NT2/D1 (cell line): ENCODE measurements at regions not wholly inside any gene's neighbourhood (a gene's known extent, or its start where the extent isn't known, plus 50 kb on each side); places are given as distances from the start of the nearest gene placed in this dataset.

ENCODE experiments used
- DNase-seq: peaks from one replicate; pipeline ENCODE4 v3.0.0-alpha.2; 2011; ENCODE audit warnings: low read depth, low spot score
- H3K27me3 ChIP-seq: 2 replicates; pipeline ENCODE4 v1.6.0; 2011; ENCODE audit warnings: mild to moderate bottlenecking; ENCODE audit not compliant: insufficient read length, insufficient read depth
- H3K36me3 ChIP-seq: 2 replicates; pipeline ENCODE4 v1.6.1; 2011; ENCODE audit warnings: mild to moderate bottlenecking, low read length, mixed read lengths; ENCODE audit not compliant: insufficient read depth, insufficient read length
- H3K4me1 ChIP-seq: 2 replicates; pipeline ENCODE4 v1.5.1; 2011; ENCODE audit not compliant: insufficient read depth, insufficient read length
- H3K4me3 ChIP-seq: 2 replicates; pipeline ENCODE4 v1.5.1; 2011; ENCODE audit warnings: low read depth; ENCODE audit not compliant: insufficient read length
- H3K9ac ChIP-seq: 2 replicates; pipeline ENCODE4 v1.6.0; 2011; ENCODE audit warnings: low read depth; ENCODE audit not compliant: insufficient read length
- H3K9me3 ChIP-seq: 2 replicates; pipeline ENCODE4 v1.5.1; 2011; ENCODE audit warnings: mild to moderate bottlenecking, low read length; ENCODE audit not compliant: insufficient read depth
- SUZ12 ChIP-seq: IDR thresholded peaks from 2 replicates; pipeline ENCODE4 v1.6.1; 2011; ENCODE audit not compliant: insufficient read length, insufficient read depth; ENCODE audit errors: extremely low read depth
- YY1 ChIP-seq: IDR thresholded peaks from 2 replicates; pipeline ENCODE4 v1.6.1; 2011; ENCODE audit not compliant: insufficient read length, insufficient read depth
- ZNF274 ChIP-seq: IDR thresholded peaks from 2 replicates; pipeline ENCODE4 v1.6.1; 2011; ENCODE audit warnings: mild to moderate bottlenecking, low read depth, low read length

DNA sequence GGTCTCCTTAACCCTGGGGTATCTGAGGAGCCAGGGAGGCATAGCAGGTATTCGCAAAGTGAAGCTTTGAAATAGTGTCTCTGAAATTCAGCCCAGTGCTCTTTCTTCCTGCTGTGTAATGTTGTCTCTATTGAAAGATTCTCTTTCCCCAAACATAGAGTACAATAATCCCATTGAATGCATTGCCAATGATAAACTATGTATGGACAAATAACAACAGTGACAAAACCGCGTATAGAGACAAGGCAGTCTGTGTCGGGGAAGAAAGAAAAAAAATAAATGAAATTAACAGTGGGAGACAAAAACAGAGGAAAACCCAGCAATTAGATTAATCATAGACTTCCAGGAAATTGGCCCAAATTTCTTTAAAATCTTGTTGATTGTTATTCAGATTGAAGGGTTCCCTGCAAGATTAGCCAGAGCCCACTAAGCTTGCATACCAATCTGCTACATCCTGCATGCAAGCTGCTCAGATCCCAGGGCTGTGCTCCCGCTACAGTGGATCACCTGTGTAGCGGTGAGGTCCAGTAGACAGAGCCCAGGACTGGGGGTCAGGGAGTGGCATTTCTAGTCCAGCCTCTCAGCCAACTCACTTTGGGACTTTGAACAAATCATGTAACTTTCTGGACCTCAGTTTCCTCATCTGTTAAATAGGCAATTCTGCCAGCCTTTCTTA, 492.8 kb downstream of the INSC start:
- Histone ChIP-seq H3K27me3 (peaks cover 3% of the 10 kb centered on the region), H3K9ac (no peak overlapping the region), H3K36me3 (no peaks in the 10 kb centered on the region), H3K9me3 (no peaks in the 10 kb centered on the region; the same call in 1 of the 2 replicates), H3K4me1 (no peaks in the 10 kb centered on the region), H3K4me3 (no peak overlapping the region)
- no peak for TF ChIP-seq SUZ12
- no peak for TF ChIP-seq ZNF274
- TF ChIP-seq YY1: no peak
- no peak for DNase-seq

- no peak for DNase-seq
- no peak overlapping the region for H3K9ac ChIP-seq
- H3K9me3 ChIP-seq: no peaks in the 10 kb centered on the region; the same call in 1 of the 2 replicates
- TF ChIP-seq SUZ12 (no peak), ZNF274 (no peak), YY1 (no peak)
- H3K27me3 ChIP-seq: no peaks in the 10 kb centered on the region
- no peaks in the 10 kb centered on the region for H3K4me1 ChIP-seq
- no peaks in the 10 kb centered on the region for H3K36me3 ChIP-seq
- H3K4me3 ChIP-seq: no peak overlapping the region
These were observed 494.7 kb downstream of the INSC start for GRCh38 chr11:15609445-15609844.

DNA sequence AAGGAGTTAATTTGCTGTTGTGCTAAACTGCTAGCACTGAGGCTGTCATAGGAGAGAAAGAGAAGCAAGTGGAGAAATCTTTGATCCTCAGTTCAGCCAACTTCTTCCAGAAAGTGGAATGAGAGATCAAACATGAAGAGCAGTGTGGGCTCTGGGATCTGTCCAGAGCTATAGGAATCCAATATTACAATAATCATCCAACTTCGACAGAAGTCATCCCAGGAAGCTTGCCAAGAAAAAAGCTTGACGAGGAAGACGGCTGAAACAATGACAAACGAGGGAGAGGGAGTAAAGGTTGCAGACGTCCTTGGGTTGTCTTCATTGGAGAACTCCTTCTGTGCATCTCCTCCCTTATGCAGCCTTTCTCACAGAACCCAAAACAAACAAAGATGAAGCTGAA, 496.2 kb downstream of the INSC start:
- Histone ChIP-seq H3K4me1 (no peaks in the 10 kb centered on the region), H3K4me3 (no peak overlapping the region), H3K9me3 (no peaks in the 10 kb centered on the region; the same call in 1 of the 2 replicates), H3K27me3 (no peaks in the 10 kb centered on the region), H3K36me3 (no peaks in the 10 kb centered on the region), H3K9ac (no peak overlapping the region)
- TF ChIP-seq YY1 (no peak), ZNF274 (no peak), SUZ12 (no peak)
- no peak for DNase-seq

DNA sequence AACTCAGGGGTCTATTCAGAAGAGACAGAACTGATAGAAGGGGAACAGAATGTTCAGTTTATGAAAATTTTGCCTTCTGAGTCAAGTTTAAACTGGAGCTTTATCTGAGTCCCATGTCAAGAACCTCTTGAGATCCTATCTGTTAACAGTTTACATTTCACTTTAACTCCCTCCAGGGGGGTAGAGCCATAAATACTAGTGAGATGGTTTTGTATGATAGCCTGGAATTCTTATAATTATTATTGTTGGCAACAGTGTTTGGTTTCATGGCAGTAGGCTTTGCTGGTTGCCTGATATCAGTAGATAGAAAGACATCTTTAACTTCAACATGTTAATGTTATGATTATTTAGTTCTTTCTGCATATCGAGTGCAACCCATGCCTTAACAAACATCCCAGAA, 498.5 kb downstream of the INSC start:
- Histone ChIP-seq H3K27me3 (no peaks in the 10 kb centered on the region), H3K4me1 (no peaks in the 10 kb centered on the region), H3K4me3 (no peak overlapping the region), H3K9ac (no peak overlapping the region), H3K36me3 (no peaks in the 10 kb centered on the region), H3K9me3 (no peaks in the 10 kb centered on the region)
- TF ChIP-seq ZNF274: no peak
- TF ChIP-seq YY1: no peak
- no peak for TF ChIP-seq SUZ12
- no peak for DNase-seq

DNA sequence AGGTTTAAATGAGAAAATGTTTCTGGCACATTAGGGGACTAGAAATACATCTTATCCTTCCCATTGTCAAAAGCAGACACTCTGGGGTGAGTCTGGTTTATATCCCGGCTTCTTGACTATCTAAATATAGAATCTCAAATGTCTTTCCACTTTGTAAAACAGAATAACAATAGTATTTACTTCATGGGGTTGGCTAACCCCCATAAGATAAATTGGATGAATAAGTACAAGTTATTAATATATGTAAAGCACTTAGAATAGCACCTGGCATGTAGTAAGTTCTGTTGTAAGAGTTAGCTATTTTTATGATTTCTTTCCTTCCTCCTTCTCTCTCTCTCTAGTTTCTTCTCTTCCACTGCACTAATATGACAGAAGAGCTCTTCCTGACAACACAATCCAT, 499.1 kb downstream of the INSC start:
- TF ChIP-seq SUZ12 (no peak), ZNF274 (no peak), YY1 (no peak)

DNA sequence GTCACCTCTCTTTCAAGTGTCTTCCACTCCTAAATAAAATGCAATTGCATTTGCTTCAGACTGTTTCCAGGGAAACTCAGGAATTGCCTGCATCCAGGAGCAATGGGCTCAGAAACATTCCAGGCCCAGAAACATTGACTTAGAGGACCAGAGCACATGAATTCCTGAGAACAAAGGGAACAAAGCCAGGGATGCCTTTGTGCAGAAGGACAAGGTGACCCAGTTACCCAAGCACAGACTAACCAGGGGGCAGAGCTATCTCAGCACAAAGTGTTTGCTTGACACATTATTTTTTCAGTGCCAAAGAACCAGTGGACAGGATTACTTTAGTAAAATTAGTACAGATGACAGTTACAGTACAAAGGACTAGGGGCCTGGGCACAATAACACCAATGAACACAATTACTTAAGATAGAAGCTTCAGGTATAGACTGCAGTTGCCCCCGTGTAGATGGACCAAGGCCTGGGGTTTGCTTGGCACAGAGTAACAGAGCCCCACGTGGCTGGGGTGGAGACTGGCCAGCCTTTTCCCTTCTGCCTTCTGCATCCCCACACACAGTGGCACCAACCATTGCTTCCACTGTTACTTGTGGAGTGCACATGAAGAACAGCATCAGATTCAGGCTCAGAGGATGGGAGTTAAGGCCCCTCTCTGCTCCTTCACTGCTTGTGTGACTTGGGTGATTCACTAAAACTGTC, 500.8 kb downstream of the INSC start:
- Histone ChIP-seq H3K4me3 (no peak overlapping the region), H3K9me3 (no peaks in the 10 kb centered on the region), H3K27me3 (no peaks in the 10 kb centered on the region), H3K9ac (no peak overlapping the region), H3K4me1 (no peaks in the 10 kb centered on the region), H3K36me3 (no peaks in the 10 kb centered on the region)
- TF ChIP-seq ZNF274 (no peak), SUZ12 (no peak), YY1 (no peak)
- DNase-seq: peak; percentile 11

More for the DNA sequence above, 499.1 kb downstream of the INSC start:
- no peak overlapping the region for H3K9ac ChIP-seq
- H3K36me3 ChIP-seq: no peaks in the 10 kb centered on the region
- H3K4me3 ChIP-seq: no peak overlapping the region
- no peak for DNase-seq
- H3K9me3 ChIP-seq: no peaks in the 10 kb centered on the region
- no peaks in the 10 kb centered on the region for H3K27me3 ChIP-seq
- no peaks in the 10 kb centered on the region for H3K4me1 ChIP-seq
